HG03378 (cell line): ENCODE measurements at regions not wholly inside any gene's neighbourhood (a gene's known extent, or its start where the extent isn't known, plus 50 kb on each side); places are given as distances from the start of the nearest gene placed in this dataset.

Experiments used
- ATAC-seq: cut with Tn5 transposase; IDR thresholded peaks from one replicate; pipeline ENCODE4 v1.9.1; 2021; ENCODE audit warnings: mild to moderate bottlenecking, moderate library complexity; ENCODE audit not compliant: unreplicated experiment

GRCh38 chr1:201764166-201764565 is 64.8 kb upstream of the IPO9 start:
- no peak for ATAC-seq

- no peak for ATAC-seq
These were observed 64.4 kb upstream of the IPO9 start for GRCh38 chr1:201764579-201764978.

DNA sequence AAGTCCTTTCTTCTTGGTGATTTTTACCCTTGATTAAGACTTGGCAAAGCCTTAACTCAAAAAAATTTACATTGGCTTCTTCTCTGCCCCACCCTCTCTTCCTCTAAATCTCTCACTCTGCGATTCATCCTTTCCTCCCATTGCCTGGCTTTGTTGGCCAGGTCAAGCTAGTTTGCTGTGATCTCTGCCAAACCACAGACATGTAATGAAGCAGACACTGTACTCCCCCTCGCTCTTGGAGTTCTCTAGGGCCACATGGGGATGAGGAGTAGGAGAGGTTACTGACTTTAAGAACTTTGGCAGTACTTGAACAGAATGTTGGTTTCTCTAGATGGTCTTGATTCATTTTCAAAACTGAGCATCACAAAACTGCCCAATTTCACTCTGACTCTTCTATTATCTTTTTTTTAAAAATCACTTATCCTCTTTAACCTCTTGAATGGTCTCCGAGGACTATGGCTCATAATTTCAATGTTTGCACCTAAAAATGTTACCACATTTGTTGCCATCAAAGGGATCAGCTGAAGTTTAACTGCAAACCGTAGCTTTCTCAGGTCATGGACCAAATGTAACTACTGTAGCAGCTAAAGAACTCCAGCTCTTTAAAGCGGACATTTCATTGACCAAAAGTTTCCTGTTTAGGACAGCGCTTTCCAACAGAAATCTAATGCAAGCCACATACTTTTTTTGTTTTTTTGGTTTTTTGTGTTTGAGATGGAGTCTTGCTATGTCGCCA is 62.7 kb upstream of the IPO9 start:
- ATAC-seq, result no peak

DNA sequence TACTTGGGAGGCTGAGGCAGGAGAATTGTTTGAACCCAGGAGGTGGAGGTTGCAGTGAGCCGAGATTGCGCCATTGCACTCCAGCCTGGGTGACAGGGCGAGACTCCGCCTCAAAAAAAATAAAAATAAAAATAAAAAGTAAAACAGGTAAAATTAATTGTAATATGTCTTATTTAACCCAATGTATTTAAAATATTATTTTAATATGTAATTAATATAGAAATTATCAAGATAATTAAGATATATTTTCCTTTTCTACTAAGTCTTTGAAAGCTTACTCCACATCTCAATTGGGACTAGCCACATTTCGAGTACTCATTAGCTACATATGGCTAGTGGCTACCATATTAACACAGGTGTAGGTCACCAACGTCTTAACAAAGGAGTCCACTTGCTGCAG is 61.6 kb upstream of the IPO9 start:
- ATAC-seq, result no peak

GRCh38 chr1:201769072-201769471 is 59.9 kb upstream of the IPO9 start:
- ATAC-seq, result no peak

DNA sequence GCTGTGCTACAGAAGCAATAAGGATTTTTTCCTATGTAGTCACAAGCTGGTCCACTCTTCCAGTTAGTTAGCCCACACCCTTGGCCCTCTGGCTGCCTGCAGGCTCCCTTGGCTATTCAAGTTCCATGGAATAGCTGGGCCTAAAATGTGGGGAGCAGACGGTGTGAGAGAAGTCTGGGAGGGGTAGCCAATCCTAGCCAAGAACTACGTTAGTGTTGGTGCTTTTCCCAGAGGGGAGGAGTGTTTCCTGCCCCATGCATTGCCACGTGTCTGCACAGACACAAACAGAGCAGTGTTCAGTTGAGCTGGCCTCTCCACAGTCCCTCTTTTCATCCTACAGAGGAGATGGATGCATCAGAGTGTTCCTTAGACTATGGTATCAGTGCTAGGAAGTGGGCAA is 59.0 kb upstream of the IPO9 start:
- no peak for ATAC-seq

DNA sequence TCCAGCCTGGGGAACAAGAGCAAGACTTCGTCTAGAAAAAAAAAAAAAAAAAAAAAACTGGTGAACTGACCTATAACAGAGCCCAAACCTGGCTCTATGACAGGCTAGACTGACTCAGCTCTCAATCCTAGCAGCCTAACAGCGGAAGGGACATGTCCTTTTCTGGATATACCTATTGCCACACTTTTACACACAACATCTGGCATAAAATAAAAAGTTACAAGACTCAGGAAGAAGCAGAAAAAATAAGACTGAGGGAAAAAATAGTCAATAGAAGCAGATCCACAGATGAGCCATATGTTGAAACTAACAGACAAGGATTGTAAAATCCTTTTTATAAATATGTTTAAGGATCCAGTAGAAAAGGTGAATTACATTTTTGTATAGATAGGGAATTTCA is 57.5 kb upstream of the IPO9 start:
- no peak for ATAC-seq

DNA sequence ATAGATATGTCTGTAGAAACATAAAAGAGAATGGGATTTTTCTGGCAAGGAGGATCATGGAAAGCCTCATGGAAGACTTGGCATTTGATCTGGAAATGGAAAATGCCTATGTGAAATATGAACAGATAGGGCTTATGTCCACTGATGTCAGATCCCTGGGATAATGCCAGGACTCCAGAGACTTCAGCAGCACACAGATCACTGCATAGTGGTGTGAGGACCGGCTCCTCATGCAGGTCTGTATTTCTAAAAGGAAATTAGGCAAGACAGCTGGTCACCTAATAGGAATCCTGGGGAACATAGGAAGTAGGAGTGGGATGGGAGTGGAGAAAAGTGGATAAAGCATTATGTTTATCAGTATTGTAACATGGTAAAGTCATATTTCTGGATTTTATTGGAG is 56.8 kb upstream of the IPO9 start:
- no peak for ATAC-seq

DNA sequence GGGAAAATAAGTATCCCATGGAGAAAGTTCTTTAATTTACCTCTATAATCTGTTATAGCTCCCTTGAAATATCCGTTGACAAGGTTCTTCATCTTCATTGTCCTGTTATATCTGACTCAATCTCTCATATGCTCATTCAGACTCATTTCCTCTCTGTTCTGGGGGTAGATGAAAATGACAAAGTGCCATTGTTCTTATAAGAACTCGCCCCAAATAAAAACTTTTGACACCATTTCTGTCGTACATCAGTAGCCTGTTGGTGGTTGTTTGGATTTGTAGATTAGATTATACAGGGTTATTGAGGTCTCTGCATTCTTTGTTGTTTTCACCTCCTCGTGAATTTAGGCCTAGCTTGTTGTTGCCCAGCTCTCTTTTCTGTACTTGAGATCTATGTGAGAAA is 55.2 kb upstream of the IPO9 start:
- no peak for ATAC-seq

DNA sequence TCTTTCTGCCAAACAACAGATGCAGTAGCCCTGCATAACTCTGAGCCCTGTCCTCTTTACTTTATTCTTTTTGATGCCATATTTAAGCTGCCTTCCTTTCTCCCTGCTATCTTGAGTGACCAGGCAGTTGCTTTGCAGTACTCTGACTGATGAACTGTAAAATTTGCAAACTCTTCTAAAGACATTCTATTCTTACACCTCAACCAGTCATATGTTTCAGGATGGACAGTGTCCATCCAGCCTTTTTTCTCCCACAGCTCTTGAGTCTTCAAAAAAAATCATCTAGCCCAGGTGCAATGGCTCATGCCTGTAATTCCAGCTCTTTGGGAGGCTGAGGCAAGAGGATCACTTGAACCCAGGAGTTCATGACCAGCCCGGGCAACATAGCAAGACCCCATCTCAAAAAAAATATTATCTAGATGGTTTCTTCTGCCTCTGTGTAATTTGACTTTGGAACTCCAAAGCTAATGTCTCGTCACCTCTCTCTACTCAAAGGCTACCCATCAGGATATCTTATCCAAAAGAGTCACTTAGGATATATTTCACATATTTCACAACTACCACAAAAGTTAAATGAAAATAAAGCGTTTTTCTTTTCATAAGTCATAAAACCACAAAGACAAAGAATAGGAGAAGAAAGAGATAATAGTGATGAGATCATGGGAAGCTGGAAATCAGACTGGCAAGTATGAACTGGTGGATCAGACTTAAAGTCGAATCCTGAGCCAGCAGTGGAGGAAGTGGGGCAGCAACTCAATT is 54.6 kb upstream of the IPO9 start:
- ATAC-seq, result no peak

GRCh38 chr1:201774983-201775344 is 54.0 kb upstream of the IPO9 start:
- no peak for ATAC-seq

DNA sequence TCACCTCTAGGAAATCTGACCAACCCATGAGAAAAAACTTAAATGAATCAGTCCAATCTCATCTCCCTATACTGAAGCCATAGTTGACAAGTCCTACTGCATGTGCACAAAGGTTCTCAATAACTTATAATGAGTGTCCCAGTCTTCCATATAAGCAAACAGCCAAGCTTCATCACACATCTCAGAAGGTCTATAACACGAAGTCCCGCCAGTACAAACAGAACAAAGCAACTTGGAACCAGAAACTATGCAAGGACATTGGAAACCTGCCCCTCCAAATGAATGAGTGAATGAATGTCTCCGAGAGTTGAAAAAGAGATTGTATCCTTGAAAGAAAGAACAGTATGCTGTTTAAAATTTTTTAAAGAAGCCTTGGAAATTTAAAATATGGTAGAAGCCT is 53.6 kb upstream of the IPO9 start:
- no peak for ATAC-seq

DNA sequence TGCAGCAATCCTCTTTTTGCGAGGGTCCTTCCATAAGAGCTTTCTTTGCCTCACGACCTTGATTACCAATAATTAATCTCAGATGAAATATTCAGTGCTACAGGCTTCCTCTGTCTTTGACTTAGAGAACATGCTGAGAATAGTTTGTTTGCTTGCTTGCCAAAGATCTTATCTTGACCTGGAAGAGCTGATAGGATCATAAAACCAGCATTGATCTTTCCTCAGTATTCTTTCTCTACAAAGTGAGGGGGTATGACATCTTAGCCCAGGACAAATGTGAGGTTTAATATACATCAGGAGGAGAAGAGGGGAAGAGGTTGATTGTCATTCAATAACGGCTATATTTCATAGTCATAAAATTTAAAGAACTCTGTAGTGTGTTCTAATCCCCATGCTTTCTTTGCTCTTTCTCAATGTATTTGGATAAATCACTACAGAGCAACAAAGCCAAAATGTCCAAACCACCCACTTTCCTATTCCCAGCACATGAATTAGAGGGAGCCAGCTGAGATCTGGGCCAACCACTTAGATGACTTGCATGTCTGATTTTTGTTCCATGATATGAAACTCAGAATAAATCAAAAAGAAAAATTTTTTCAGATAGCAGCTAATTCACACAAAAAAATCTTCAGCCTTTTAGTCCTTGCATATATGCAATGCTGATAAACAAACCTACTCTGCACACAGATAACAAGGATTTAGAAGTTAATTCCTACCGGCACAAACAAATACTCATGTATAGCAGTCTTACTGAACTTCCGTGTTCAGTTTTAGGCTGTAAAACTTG is 50.5 kb upstream of the IPO9 start:
- ATAC-seq, result no peak
